ENCODE measurements at regions not wholly inside any gene's neighbourhood (a gene's known extent, or its start where the extent isn't known, plus 50 kb on each side); places are given as distances from the start of the nearest gene placed in this dataset.

DNA sequence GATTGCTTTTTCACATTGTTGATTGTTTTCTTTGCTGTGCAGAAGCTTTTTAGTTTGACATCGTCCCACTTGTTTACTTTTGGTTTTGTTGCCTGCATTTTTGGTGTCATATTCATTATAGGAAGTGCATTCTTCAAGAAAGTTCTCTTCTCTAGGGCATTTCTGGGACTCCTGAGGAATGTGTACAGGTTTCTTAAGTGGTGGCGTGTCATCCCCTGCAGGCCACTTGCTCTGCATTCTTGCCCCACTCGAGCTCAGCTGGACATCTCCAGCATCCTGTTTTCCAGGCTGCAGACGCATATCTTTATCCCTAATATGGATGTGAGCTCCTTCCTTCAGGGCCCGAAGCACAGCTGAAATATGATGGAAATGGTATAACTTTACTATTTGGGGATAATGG, 255.6 kb upstream of the HABP2 start:
- H3K36me3 ChIP-seq (ENCODE audit: insufficient read depth, low read length) = no peaks in the 10 kb centered on the region
- POLR2A ChIA-PET = no interaction called here
- no peaks in the 10 kb centered on the region for H3K9me3 ChIP-seq (ENCODE audit: low read length)
- no peaks in the 10 kb centered on the region for H3K9me2 ChIP-seq (ENCODE audit: insufficient read depth, low read length)
- no peaks in the 10 kb centered on the region for H4K20me1 ChIP-seq (ENCODE audit: insufficient read depth, low read length)
- BruUV-seq (replicated peaks) = no TSS peak
- H3K4me3 ChIP-seq (ENCODE audit: low read depth, low read length, poor library complexity, severe bottlenecking) = no peak overlapping the region
- no peak overlapping the region for H2AFZ ChIP-seq (ENCODE audit: low read length)
- no peak overlapping the region for H3K27ac ChIP-seq (ENCODE audit: low read depth, low read length, poor library complexity, severe bottlenecking)
- intact Hi-C loops (cut with micrococcal nuclease; ENCODE audit: unreplicated experiment) = no loop called here
- no peaks in the 10 kb centered on the region for H3K79me2 ChIP-seq (ENCODE audit: insufficient read depth, low read depth, low read length)
- no peak for DNase-seq (ENCODE audit: low spot score)
- no peaks in the 10 kb centered on the region for H3K4me1 ChIP-seq (ENCODE audit: insufficient read depth, low read length, poor library complexity, severe bottlenecking)
- H3K4me2 ChIP-seq (ENCODE audit: low read length) = no peak overlapping the region
- TF ChIP-seq EZH2phosphoT487 (IDR thresholded peaks at IDR 0.05; ENCODE audit: borderline replicate concordance, low read depth, low read length) (no peak), CTCF (conservative IDR thresholded peaks at IDR 0.05; ENCODE audit: low read length) (no peak)
- CTCF ChIA-PET (ENCODE audit: unreplicated experiment) = no interaction called here

DNA sequence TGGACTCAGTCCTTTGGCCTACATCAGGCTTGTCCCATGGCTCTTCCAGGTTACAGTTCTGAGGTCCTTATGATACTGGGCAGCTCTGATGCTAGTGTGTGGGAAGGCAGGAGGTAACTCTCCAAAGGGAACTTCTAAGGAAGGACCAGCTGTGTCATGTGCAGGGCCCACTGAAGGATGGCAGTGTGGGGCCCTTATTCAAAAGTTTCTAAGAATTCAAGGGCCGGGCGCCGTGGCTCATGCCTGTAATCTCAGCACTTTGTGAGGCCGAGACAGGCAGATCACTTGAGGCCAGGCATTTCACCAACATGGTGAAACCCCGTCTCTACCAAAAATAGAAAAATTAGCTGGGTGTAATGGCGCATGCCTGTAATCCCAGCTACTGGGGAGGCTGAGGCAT, 254.2 kb upstream of the HABP2 start:
- Histone ChIP-seq H3K4me1 (ENCODE audit: insufficient read depth, low read length, poor library complexity, severe bottlenecking) (no peaks in the 10 kb centered on the region), H4K20me1 (ENCODE audit: insufficient read depth, low read length) (no peaks in the 10 kb centered on the region), H3K4me3 (ENCODE audit: low read depth, low read length, poor library complexity, severe bottlenecking) (no peak overlapping the region), H3K27ac (ENCODE audit: low read depth, low read length, poor library complexity, severe bottlenecking) (no peak overlapping the region), H3K36me3 (ENCODE audit: insufficient read depth, low read length) (no peaks in the 10 kb centered on the region), H3K9me3 (ENCODE audit: low read length) (no peaks in the 10 kb centered on the region), H2AFZ (ENCODE audit: low read length) (no peak overlapping the region), H3K9me2 (ENCODE audit: insufficient read depth, low read length) (no peaks in the 10 kb centered on the region), H3K79me2 (ENCODE audit: insufficient read depth, low read depth, low read length) (no peaks in the 10 kb centered on the region), H3K4me2 (ENCODE audit: low read length) (no peak overlapping the region)
- TF ChIP-seq CTCF (conservative IDR thresholded peaks at IDR 0.05; ENCODE audit: low read length) (no peak), EZH2phosphoT487 (IDR thresholded peaks at IDR 0.05; ENCODE audit: borderline replicate concordance, low read depth, low read length) (no peak)
- no peak for DNase-seq (ENCODE audit: low spot score)
- BruUV-seq (replicated peaks) = no TSS peak
- POLR2A ChIA-PET = no interaction called here
- CTCF ChIA-PET (ENCODE audit: unreplicated experiment) = no interaction called here
- intact Hi-C loops (cut with micrococcal nuclease; ENCODE audit: unreplicated experiment) = no loop called here

GRCh38 chr10:113300201-113300600, 252.7 kb upstream of the HABP2 start:
- Histone ChIP-seq H2AFZ (ENCODE audit: low read length) (no peak overlapping the region), H3K4me2 (ENCODE audit: low read length) (no peak overlapping the region), H3K36me3 (ENCODE audit: insufficient read depth, low read length) (no peaks in the 10 kb centered on the region), H3K9me3 (ENCODE audit: low read length) (no peaks in the 10 kb centered on the region), H3K9me2 (ENCODE audit: insufficient read depth, low read length) (no peaks in the 10 kb centered on the region), H4K20me1 (ENCODE audit: insufficient read depth, low read length) (no peaks in the 10 kb centered on the region), H3K4me3 (ENCODE audit: low read depth, low read length, poor library complexity, severe bottlenecking) (no peak overlapping the region), H3K27ac (ENCODE audit: low read depth, low read length, poor library complexity, severe bottlenecking) (no peak overlapping the region), H3K79me2 (ENCODE audit: insufficient read depth, low read depth, low read length) (no peaks in the 10 kb centered on the region), H3K4me1 (ENCODE audit: insufficient read depth, low read length, poor library complexity, severe bottlenecking) (no peaks in the 10 kb centered on the region)
- intact Hi-C loops (cut with micrococcal nuclease; ENCODE audit: unreplicated experiment) = no loop called here
- ChIA-PET CTCF (ENCODE audit: unreplicated experiment) (no interaction called here), POLR2A (interaction anchor here (1.4 kb wide), 1 partner anchor 18 kb away, joined by 4 read pairs; no protein-coding TSS in a partner anchor)
- no peak for TF ChIP-seq CTCF (conservative IDR thresholded peaks at IDR 0.05; ENCODE audit: low read length)
- no peak for TF ChIP-seq EZH2phosphoT487 (IDR thresholded peaks at IDR 0.05; ENCODE audit: borderline replicate concordance, low read depth, low read length)
- DNase-seq (ENCODE audit: low spot score) = no peak
- BruUV-seq (replicated peaks) = no TSS peak
